ENCODE measurements at regions not wholly inside any gene's neighbourhood (a gene's known extent, or its start where the extent isn't known, plus 50 kb on each side); places are given as distances from the start of the nearest gene placed in this dataset.
"Not testable (repeated sequence)": the region's sequence is repeated elsewhere in the genome, so short reads cannot be mapped to it uniquely, and the experiment has no call there.

DNA sequence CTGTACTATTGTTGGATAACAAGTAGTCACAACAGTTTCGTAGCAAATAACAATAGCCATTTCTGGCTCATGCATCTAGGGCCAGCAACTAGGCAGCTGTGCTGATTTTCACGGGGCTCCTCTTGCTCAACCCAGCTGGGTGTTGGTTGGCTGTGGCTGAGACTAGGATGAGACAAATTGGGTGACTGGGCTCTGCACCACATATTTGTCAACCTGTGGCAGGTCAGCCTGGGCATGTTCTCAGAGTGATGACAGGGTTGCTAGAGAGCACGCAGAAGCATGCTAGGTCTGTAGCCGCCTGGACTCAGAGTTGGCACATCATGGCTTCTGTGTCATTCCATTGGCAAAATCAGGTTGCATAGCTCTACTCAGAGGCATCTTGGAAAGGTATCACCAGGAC, 175.9 kb downstream of the OTOL1 start:
- H3K4me3 ChIP-seq (ENCODE audit: low read depth, low read length): no peak overlapping the region
- H3K36me3 ChIP-seq (ENCODE audit: control insufficient read depth, insufficient read depth, low read length): no peaks in the 10 kb centered on the region
- ChIA-PET CTCF (no interaction called here), POLR2A (no interaction called here)
- no peak for DNase-seq (ENCODE audit: low read depth)
- no peaks in the 10 kb centered on the region for H3K27me3 ChIP-seq (ENCODE audit: control insufficient read depth, insufficient read depth, low read length)
- TF ChIP-seq, protein P1, sequence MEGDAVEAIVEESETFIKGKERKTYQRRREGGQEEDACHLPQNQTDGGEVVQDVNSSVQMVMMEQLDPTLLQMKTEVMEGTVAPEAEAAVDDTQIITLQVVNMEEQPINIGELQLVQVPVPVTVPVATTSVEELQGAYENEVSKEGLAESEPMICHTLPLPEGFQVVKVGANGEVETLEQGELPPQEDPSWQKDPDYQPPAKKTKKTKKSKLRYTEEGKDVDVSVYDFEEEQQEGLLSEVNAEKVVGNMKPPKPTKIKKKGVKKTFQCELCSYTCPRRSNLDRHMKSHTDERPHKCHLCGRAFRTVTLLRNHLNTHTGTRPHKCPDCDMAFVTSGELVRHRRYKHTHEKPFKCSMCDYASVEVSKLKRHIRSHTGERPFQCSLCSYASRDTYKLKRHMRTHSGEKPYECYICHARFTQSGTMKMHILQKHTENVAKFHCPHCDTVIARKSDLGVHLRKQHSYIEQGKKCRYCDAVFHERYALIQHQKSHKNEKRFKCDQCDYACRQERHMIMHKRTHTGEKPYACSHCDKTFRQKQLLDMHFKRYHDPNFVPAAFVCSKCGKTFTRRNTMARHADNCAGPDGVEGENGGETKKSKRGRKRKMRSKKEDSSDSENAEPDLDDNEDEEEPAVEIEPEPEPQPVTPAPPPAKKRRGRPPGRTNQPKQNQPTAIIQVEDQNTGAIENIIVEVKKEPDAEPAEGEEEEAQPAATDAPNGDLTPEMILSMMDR (IDR thresholded peaks at IDR 0.05; ENCODE audit: insufficient read depth, low read depth, low read length): no peak

DNA sequence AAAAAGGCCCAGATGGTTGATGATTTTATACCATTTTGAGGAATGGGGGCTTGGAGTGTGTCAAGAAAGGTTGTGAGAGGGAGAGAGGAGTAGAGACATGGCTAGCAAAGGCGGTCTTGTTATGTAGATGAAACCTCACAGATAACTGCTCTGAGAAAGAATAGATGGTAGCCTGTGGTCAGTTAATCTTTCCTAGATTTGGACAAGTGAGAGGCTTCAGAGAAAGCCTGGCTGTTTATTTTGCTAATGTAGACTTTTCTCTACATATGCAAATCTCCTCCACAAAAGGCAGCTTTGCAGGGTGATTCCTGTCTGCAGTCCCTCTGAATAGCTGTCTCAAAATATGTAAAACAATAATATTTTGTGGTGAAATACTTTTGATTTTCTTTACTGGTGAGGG, 177.3 kb downstream of the OTOL1 start:
- DNase-seq (ENCODE audit: low read depth): no peak
- Histone ChIP-seq H3K27me3 (ENCODE audit: control insufficient read depth, insufficient read depth, low read length) (no peaks in the 10 kb centered on the region), H3K36me3 (ENCODE audit: control insufficient read depth, insufficient read depth, low read length) (no peaks in the 10 kb centered on the region), H3K4me3 (ENCODE audit: low read depth, low read length) (no peak overlapping the region)
- POLR2A ChIA-PET: no interaction called here
- TF ChIP-seq, protein P1 (IDR thresholded peaks at IDR 0.05; ENCODE audit: insufficient read depth, low read depth, low read length): no peak
- CTCF ChIA-PET: no interaction called here

DNA sequence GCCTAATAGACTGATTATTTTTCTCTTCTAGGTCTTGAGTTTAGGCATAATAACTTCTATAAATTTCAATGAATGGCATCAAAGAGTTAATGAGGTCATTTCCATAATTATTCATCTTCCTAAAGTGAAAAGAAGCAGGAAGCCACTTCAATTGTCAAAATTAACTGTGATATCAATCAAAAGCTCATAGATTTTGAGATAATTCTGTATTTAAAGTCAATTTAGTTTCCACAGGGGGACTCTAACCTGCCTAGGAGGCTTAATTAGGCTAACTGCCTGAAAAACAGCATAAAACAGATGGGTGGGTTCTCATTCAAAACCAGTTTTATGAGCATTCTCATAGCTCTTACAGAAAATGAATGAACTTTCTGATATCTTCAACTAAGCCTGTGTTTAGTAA, 177.8 kb downstream of the OTOL1 start:
- Histone ChIP-seq H3K27me3 (ENCODE audit: control insufficient read depth, insufficient read depth, low read length) (no peaks in the 10 kb centered on the region), H3K4me3 (ENCODE audit: low read depth, low read length) (no peak overlapping the region), H3K36me3 (ENCODE audit: control insufficient read depth, insufficient read depth, low read length) (no peaks in the 10 kb centered on the region)
- TF ChIP-seq, protein P1 (IDR thresholded peaks at IDR 0.05; ENCODE audit: insufficient read depth, low read depth, low read length): no peak
- ChIA-PET POLR2A (no interaction called here), CTCF (no interaction called here)
- DNase-seq (ENCODE audit: low read depth): no peak

DNA sequence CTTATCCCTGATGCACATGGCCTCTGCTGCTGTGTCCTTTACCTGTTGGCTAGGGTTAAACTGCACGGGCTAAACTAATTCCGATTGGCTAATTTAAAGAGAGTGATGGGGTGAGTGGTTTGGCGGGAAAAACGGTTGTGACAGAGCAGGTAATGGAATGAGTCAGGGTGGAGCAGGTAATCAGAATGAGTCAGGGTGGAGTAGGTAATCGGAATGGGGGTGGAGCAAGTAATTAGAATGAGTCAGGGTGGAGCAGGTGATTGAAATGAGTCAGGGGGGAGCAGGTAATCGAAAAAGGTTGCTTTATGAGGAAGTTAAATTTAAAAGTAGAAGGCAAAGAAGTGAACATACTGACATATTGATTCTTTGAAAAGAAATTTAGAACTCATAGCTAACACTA, 185.2 kb downstream of the OTOL1 start:
- H3K27me3 ChIP-seq (ENCODE audit: control insufficient read depth, insufficient read depth, low read length); POLR2A ChIA-PET; H3K36me3 ChIP-seq (ENCODE audit: control insufficient read depth, insufficient read depth, low read length); DNase-seq (ENCODE audit: low read depth); H3K4me3 ChIP-seq (ENCODE audit: low read depth, low read length); CTCF ChIA-PET: not testable (repeated sequence)

DNA sequence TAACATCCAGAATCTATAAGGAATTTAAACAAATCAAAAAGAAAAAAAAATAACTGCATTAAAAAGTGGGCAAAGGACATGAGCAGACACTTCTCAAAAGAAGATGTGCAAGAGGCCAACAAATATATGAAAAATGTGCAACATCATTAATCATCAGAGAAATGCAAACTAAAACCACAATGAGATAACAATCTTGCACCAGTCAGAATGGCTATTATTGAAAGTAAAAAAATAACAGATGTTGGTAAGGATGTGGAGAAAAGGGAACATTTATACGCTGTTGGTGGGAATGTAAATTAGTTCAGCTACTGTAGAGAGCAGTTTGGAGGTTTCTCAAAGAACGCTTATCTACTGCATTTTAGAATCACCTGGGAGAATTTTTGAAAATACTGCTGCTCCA, 186.1 kb downstream of the OTOL1 start:
- DNase-seq (ENCODE audit: low read depth): no peak
- ChIA-PET POLR2A (no interaction called here), CTCF (no interaction called here)
- H3K4me3 ChIP-seq (ENCODE audit: low read depth, low read length): no peak overlapping the region
- H3K36me3 ChIP-seq (ENCODE audit: control insufficient read depth, insufficient read depth, low read length): no peaks in the 10 kb centered on the region
- H3K27me3 ChIP-seq (ENCODE audit: control insufficient read depth, insufficient read depth, low read length): no peaks in the 10 kb centered on the region
- TF ChIP-seq, protein P1 (IDR thresholded peaks at IDR 0.05; ENCODE audit: insufficient read depth, low read depth, low read length): no peak

DNA sequence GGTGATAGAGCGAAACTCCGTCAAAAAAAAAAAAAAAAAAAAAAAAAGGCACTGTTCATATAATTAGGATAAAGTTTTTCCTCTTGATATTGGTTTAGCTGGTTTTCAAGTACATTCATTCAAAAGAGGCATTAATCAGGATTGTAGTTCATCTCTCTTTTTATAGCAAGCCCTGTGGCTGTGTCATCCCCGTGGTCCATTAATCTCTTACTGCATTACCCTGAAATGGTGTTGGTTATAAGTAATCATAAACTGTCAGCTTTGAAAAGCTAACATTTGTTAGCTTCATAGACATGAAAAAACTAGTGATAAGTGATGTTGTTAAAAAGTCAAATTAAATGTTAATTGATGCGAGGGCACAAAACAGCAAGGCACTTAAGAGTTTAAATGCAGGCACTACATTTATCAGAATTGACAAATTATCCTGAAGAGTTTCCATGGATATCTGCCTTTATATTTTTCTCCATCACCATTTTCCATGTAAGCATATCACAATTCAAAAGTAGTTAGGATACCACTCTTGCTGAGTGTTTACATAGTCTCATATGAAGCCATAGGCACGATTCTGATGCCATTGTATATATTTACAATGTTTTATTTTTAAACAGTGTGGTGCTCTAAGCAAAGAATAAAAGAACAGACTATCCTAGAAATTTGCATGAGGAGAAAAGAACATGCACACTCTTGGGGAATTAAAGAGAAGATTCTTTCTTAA, 193.1 kb downstream of the OTOL1 start:
- no peak for DNase-seq (ENCODE audit: low read depth)
- CTCF ChIA-PET: no interaction called here
- TF ChIP-seq, protein P1 (IDR thresholded peaks at IDR 0.05; ENCODE audit: insufficient read depth, low read depth, low read length): no peak
- Histone ChIP-seq H3K4me3 (ENCODE audit: low read depth, low read length) (no peak overlapping the region), H3K36me3 (ENCODE audit: control insufficient read depth, insufficient read depth, low read length) (no peaks in the 10 kb centered on the region), H3K27me3 (ENCODE audit: control insufficient read depth, insufficient read depth, low read length) (no peaks in the 10 kb centered on the region)
- POLR2A ChIA-PET: no interaction called here
